Uterus (tissue), 3 donors: ENCODE measurements at regions not wholly inside any gene's neighbourhood (a gene's known extent, or its start where the extent isn't known, plus 50 kb on each side); places are given as distances from the start of the nearest gene placed in this dataset.

ENCODE experiments used
- DNase-seq, 2 donors: peaks; one replicate each; pipeline ENCODE4 v3.0.0-alpha.2; 2019 to 2020
- H3K27ac ChIP-seq, 2 donors: fragments of 200-600 bp; sonication (generic); 1 replicate in 1 of 2; 2 replicates in 1 of 2; pipeline ENCODE4 v1.5.1; 2016 to 2018
- H3K27me3 ChIP-seq, 2 donors: fragments of 200-600 bp; sonication (generic); one replicate each; pipeline ENCODE4 v1.5.1; 2018 to 2019; ENCODE audit warnings: control low read depth in 1 of 2
- H3K36me3 ChIP-seq, 2 donors: fragments of 200-600 bp; sonication (generic); one replicate each; pipeline ENCODE4 v1.5.1; 2019; ENCODE audit warnings: control low read depth in 1 of 2
- H3K4me1 ChIP-seq, 2 donors: fragments of 200-600 bp; sonication (generic); one replicate each; pipeline ENCODE4 v1.5.1; 2018 to 2019; ENCODE audit warnings: control low read depth in 1 of 2
- H3K4me3 ChIP-seq, 2 donors: fragments of 200-600 bp; sonication (generic); 1 replicate in 1 of 2; 2 replicates in 1 of 2; pipeline ENCODE4 v1.5.1; 2018 to 2019; ENCODE audit warnings: mild to moderate bottlenecking in 1 of 2
- H3K9me3 ChIP-seq, 2 donors: fragments of 200-600 bp; sonication (generic); one replicate each; pipeline ENCODE4 v1.5.1; 2019; ENCODE audit warnings: control low read depth in 1 of 2
- POLR2A ChIP-seq, 2 donors: fragments of 450-650 bp; IDR thresholded peaks; one replicate each; pipeline ENCODE4 v1.6.1; 2016; ENCODE audit warnings: antibody characterized with exemption in 2 of 2, mild to moderate bottlenecking in 1 of 2, moderate library complexity in 1 of 2
- intact Hi-C: fragments of 100-400 bp; cut with DNase I; formaldehyde crosslinking; loops from one replicate; pipeline ENCODE4 v1.15.1; 2023; ENCODE audit warnings: low total_unique reads
- TF ChIP-seq, protein P1 (sequence below), 4 experiments: fragments of 200-600 bp in 2 of 4; fragments of 450-650 bp in 2 of 4; sonication (generic) in 2 of 4; IDR thresholded peaks; one replicate each; pipeline ENCODE4 v1.5.1; 2016 to 2019; ENCODE audit warnings: antibody characterized with exemption in 4 of 4, mild to moderate bottlenecking in 2 of 4, moderate library complexity in 1 of 4
- donor health status: DM: yes; HTN: yes; CAD: no.

DNA sequence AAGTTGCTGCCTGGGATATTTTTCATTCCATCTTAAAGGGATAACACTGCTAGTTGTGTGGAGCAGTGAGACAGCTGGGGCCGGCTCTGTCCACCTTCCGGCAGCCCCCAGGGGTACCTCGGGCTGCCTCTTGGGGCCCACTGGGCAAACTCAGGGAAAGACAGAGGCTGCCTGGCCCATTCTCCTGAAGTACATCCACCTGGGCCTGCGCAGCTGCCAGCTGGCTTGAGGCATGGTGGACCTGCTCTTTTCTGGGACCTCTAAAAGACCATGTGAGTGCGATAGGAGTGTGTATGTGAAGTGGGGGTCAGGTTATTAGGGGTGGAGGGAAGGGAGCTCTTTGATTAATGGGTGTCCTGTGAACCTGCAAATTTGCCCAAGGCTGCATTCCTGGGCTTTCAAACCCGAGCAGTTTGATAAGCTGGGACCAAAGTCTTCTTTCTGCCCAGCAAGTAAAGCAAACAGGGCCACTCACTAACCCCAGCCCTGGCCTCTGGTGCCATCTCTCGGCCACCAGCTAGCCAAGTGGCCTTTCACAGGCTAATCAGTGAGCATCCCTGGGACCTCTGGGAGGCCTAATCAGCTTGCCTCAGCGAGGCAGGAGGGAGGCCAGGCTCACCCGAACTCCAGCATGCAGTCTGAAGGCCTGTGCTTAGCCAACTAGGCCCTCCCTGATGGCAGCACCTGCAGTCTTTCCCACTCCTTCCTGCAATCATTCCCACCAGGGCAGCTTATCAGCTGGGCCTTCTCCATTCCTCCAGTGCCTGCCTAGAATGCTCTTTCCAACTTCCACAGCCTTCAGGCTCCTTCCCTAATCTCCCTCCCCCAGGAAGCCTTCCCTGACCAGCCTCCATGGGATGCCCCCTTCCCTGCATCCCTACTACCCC lies 954.7 kb upstream of the ZNF722 start:
- no peak for DNase-seq
- H3K27ac ChIP-seq = no peak overlapping the region
- no peaks in the 10 kb centered on the region for H3K27me3 ChIP-seq
- H3K36me3 ChIP-seq = no peaks in the 10 kb centered on the region
- no peaks in the 10 kb centered on the region for H3K9me3 ChIP-seq
- TF ChIP-seq, protein P1, sequence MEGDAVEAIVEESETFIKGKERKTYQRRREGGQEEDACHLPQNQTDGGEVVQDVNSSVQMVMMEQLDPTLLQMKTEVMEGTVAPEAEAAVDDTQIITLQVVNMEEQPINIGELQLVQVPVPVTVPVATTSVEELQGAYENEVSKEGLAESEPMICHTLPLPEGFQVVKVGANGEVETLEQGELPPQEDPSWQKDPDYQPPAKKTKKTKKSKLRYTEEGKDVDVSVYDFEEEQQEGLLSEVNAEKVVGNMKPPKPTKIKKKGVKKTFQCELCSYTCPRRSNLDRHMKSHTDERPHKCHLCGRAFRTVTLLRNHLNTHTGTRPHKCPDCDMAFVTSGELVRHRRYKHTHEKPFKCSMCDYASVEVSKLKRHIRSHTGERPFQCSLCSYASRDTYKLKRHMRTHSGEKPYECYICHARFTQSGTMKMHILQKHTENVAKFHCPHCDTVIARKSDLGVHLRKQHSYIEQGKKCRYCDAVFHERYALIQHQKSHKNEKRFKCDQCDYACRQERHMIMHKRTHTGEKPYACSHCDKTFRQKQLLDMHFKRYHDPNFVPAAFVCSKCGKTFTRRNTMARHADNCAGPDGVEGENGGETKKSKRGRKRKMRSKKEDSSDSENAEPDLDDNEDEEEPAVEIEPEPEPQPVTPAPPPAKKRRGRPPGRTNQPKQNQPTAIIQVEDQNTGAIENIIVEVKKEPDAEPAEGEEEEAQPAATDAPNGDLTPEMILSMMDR (IDR thresholded peaks at IDR 0.05) = no peak
- TF ChIP-seq POLR2A (IDR thresholded peaks at IDR 0.05) = no peak
- intact Hi-C loops = no loop called here
- no peaks in the 10 kb centered on the region for H3K4me1 ChIP-seq
- no peak overlapping the region for H3K4me3 ChIP-seq

DNA sequence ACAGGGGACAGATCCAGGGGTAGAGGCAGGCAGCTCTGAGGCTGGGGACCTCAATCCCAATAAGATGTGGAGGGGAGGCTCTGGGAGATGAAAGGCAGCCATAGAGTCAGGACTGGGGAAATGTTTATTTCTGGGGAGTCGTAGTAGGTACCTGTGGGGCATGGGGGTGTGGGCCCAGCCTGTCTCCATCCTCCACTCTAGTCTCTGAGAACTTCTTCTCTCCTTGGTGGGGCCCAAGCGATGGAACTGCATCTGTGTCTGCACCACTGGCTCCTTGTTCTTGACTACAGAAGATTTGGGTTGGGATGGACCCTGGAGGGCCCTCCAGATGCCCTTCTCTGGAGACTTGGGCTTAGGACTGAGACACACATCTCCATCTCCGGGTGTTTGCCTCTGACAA lies 953.9 kb upstream of the ZNF722 start:
- Histone ChIP-seq H3K4me1 (no peaks in the 10 kb centered on the region), H3K36me3 (no peaks in the 10 kb centered on the region), H3K27me3 (no peaks in the 10 kb centered on the region), H3K9me3 (no peaks in the 10 kb centered on the region), H3K4me3 (no peak overlapping the region), H3K27ac (no peak overlapping the region)
- intact Hi-C loops = no loop called here
- TF ChIP-seq, protein P1 (IDR thresholded peaks at IDR 0.05) = no peak
- TF ChIP-seq POLR2A (IDR thresholded peaks at IDR 0.05) = no peak
- DNase-seq = no peak

DNA sequence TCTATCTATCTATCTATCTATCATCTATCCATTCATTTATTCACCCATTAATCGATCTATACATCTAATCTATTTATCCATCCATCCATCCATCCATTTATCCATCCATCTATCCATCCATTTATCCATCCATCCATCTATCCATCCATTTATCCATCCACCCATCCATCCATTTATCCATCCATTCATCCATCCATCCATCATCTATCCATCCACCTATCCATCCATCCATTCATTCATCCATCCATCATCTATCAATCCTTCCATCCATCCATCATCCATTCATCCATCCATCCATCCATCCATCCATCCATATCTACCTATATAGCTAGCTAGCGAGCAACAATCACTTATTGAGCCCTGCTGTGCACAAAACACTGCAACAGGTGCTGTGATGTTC lies 953.1 kb upstream of the ZNF722 start:
- no peak overlapping the region for H3K27ac ChIP-seq
- no peaks in the 10 kb centered on the region for H3K27me3 ChIP-seq
- TF ChIP-seq POLR2A (IDR thresholded peaks at IDR 0.05) = no peak
- TF ChIP-seq, protein P1 (IDR thresholded peaks at IDR 0.05) = no peak
- H3K4me1 ChIP-seq = no peaks in the 10 kb centered on the region
- H3K4me3 ChIP-seq = no peak overlapping the region
- H3K36me3 ChIP-seq = no peaks in the 10 kb centered on the region
- H3K9me3 ChIP-seq = no peaks in the 10 kb centered on the region
- no peak for DNase-seq
- intact Hi-C loops = no loop called here

DNA sequence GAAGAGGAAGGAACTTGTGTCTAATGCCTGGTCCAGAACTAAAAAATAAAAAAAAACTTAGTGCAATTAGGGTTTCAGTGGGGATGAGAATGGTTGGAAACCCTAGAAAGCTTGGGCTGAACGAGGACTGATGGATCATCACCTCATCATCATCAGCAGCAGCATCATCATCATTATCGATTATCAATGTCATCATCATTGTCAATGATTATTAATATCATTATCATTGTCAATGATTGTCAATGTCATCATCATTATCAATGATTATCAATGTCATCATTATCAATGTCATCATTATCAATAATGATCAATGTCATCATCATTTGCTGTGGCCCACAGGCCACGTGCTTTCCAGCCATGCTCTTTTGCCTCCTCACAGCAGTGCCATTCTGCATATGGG lies 952.0 kb upstream of the ZNF722 start:
- no peaks in the 10 kb centered on the region for H3K4me1 ChIP-seq
- no peak for TF ChIP-seq POLR2A (IDR thresholded peaks at IDR 0.05)
- TF ChIP-seq, protein P1 (IDR thresholded peaks at IDR 0.05) = no peak
- no peak overlapping the region for H3K4me3 ChIP-seq
- no peak for DNase-seq
- H3K9me3 ChIP-seq = no peaks in the 10 kb centered on the region
- H3K36me3 ChIP-seq = no peaks in the 10 kb centered on the region
- no peak overlapping the region for H3K27ac ChIP-seq
- intact Hi-C loops = no loop called here
- H3K27me3 ChIP-seq = no peaks in the 10 kb centered on the region

GRCh38 chr7:63047061-63047460 lies 951.6 kb upstream of the ZNF722 start:
- TF ChIP-seq, protein P1 (IDR thresholded peaks at IDR 0.05) = no peak
- TF ChIP-seq POLR2A (IDR thresholded peaks at IDR 0.05) = no peak
- Histone ChIP-seq H3K36me3 (no peaks in the 10 kb centered on the region), H3K27me3 (no peaks in the 10 kb centered on the region), H3K4me3 (no peak overlapping the region), H3K27ac (no peak overlapping the region), H3K9me3 (no peaks in the 10 kb centered on the region), H3K4me1 (no peaks in the 10 kb centered on the region)
- intact Hi-C loops = no loop called here
- DNase-seq = no peak
